ENCODE measurements at regions not wholly inside any gene's neighbourhood (a gene's known extent, or its start where the extent isn't known, plus 50 kb on each side); places are given as distances from the start of the nearest gene placed in this dataset.

GRCh38 chr7:120156476-120156875, 116.5 kb upstream of the KCND2 start:
- TF ChIP-seq CTCF (conservative IDR thresholded peaks at IDR 0.05; ENCODE audit: low read depth, low read length) (no peak), POLR2A (IDR thresholded peaks at IDR 0.05; ENCODE audit: low read depth, low read length) (no peak), RFX5 (IDR thresholded peaks at IDR 0.05; ENCODE audit: low read depth, low read length) (no peak), SMC3 (IDR thresholded peaks at IDR 0.05; ENCODE audit: low read depth, low read length) (no peak), RAD21 (IDR thresholded peaks at IDR 0.05; ENCODE audit: low read length) (no peak)

Measured in IMR-90 (cell line).